ENCODE measurements at regions not wholly inside any gene's neighbourhood (a gene's known extent, or its start where the extent isn't known, plus 50 kb on each side); places are given as distances from the start of the nearest gene placed in this dataset.

DNA sequence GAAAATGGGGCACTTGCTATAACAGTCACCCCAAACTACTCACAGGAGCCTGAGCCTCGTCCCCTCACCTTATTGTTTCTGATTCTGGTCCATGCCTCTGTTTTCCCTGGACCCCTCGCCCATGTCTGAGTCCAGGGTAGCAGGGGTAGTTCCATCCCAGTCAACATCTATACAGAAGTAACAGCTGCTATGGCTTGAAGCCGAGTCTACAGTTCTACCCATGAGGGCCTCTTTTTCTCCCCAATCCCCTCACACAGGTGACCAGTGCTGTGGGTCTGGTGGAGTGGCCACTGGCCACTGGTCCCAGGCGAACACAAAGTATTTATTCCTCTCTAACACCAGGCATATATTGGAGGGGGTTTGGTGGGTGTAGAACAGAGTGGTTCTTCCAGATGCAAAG is 116.4 kb downstream of the ZNF280B start:
- H3K27ac ChIP-seq, result no peak overlapping the region
- H3K4me2 ChIP-seq, result no peak overlapping the region
- Mint-ChIP-seq H3K36me3 (no peaks in the 10 kb centered on the region), H3K27me3 (ENCODE audit: insufficient read depth, low read depth) (peaks cover 11% of the 10 kb centered on the region), H3K27ac (no peak overlapping the region), H3K4me3 (no peak overlapping the region), H3K4me1 (peaks cover 12% of the 10 kb centered on the region), H3K9me3 (peaks cover 21% of the 10 kb centered on the region)
- H3K36me3 ChIP-seq, result no peaks in the 10 kb centered on the region
- no peaks in the 10 kb centered on the region for H4K20me1 ChIP-seq (ENCODE audit: low read depth)
- no peak overlapping the region for H3K4me3 ChIP-seq
- H3K79me2 ChIP-seq (ENCODE audit: low read depth), result no peaks in the 10 kb centered on the region
- DNase-seq (ENCODE audit: low spot score), result no peak
- no peaks in the 10 kb centered on the region for H3K9me3 ChIP-seq (ENCODE audit: low read depth)
- TF ChIP-seq, protein P1, sequence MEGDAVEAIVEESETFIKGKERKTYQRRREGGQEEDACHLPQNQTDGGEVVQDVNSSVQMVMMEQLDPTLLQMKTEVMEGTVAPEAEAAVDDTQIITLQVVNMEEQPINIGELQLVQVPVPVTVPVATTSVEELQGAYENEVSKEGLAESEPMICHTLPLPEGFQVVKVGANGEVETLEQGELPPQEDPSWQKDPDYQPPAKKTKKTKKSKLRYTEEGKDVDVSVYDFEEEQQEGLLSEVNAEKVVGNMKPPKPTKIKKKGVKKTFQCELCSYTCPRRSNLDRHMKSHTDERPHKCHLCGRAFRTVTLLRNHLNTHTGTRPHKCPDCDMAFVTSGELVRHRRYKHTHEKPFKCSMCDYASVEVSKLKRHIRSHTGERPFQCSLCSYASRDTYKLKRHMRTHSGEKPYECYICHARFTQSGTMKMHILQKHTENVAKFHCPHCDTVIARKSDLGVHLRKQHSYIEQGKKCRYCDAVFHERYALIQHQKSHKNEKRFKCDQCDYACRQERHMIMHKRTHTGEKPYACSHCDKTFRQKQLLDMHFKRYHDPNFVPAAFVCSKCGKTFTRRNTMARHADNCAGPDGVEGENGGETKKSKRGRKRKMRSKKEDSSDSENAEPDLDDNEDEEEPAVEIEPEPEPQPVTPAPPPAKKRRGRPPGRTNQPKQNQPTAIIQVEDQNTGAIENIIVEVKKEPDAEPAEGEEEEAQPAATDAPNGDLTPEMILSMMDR (IDR thresholded peaks at IDR 0.05), result no peak
- TF ChIP-seq EZH2phosphoT487 (IDR thresholded peaks at IDR 0.05), result no peak
- TF ChIP-seq EZH2 (IDR thresholded peaks at IDR 0.05), result no peak
- no peaks in the 10 kb centered on the region for H3K4me1 ChIP-seq
- H3F3A ChIP-seq (ENCODE audit: low read depth), result no peaks in the 10 kb centered on the region
- H3K27me3 ChIP-seq, result peaks cover 100% of the 10 kb centered on the region
- H2AFZ ChIP-seq (replicated peaks), result no peak overlapping the region
- no peak overlapping the region for H3K9ac ChIP-seq

DNA sequence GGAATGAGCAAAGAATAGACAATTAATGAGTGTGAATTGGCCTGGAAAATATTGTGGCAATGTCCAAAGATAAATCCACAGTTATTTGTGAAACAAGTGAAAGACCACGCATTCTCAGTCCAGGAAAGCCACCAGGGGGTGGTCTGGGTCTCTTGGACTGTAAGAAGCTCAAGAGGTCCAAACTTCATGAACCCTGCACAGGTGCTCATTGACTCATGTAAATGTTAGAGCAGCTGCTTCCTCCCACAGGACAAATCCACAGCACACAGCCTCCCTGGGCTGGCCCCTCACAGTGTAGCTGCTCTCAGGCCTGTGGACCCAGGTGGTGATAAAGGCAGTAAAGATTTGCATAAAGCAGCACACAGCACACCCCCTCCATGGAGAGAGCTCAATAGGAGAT is 114.0 kb downstream of the ZNF280B start:
- Mint-ChIP-seq H3K4me3 (no peak overlapping the region), H3K27me3 (ENCODE audit: insufficient read depth, low read depth) (peaks cover 7% of the 10 kb centered on the region), H3K4me1 (peaks cover 22% of the 10 kb centered on the region), H3K9me3 (peaks cover 21% of the 10 kb centered on the region), H3K36me3 (no peaks in the 10 kb centered on the region), H3K27ac (no peak overlapping the region)
- Histone ChIP-seq H3K9ac (no peak overlapping the region), H3K4me3 (no peak overlapping the region), H3K4me2 (no peak overlapping the region), H3K36me3 (no peaks in the 10 kb centered on the region), H3K79me2 (ENCODE audit: low read depth) (no peaks in the 10 kb centered on the region), H3K4me1 (peaks cover 8% of the 10 kb centered on the region), H4K20me1 (ENCODE audit: low read depth) (no peaks in the 10 kb centered on the region), H3K9me3 (ENCODE audit: low read depth) (no peaks in the 10 kb centered on the region), H3F3A (ENCODE audit: low read depth) (peaks cover 7% of the 10 kb centered on the region), H2AFZ (replicated peaks) (no peak overlapping the region), H3K27ac (no peak overlapping the region), H3K27me3 (peaks cover 100% of the 10 kb centered on the region)
- TF ChIP-seq EZH2 (IDR thresholded peaks at IDR 0.05), result no peak
- TF ChIP-seq, protein P1 (IDR thresholded peaks at IDR 0.05), result no peak
- no peak for TF ChIP-seq EZH2phosphoT487 (IDR thresholded peaks at IDR 0.05)
- no peak for DNase-seq (ENCODE audit: low spot score)

DNA sequence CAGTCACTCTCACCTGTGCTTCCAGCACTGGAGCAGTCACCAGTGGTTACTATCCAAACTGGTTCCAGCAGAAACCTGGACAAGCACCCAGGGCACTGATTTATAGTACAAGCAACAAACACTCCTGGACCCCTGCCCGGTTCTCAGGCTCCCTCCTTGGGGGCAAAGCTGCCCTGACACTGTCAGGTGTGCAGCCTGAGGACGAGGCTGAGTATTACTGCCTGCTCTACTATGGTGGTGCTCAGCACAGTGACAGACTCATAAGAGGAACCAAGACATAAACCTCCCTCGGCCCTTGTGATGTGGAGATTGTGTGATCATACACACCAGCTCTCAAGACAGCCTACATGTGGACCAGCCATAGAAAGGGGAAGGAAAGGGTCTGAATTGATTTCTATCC is 113.3 kb downstream of the ZNF280B start:
- no peak overlapping the region for H3K4me3 ChIP-seq
- H3K36me3 ChIP-seq, result no peaks in the 10 kb centered on the region
- H3K9ac ChIP-seq, result no peak overlapping the region
- H3K9me3 Mint-ChIP-seq, result peaks cover 20% of the 10 kb centered on the region
- peaks cover 7% of the 10 kb centered on the region for H3K27me3 Mint-ChIP-seq (ENCODE audit: insufficient read depth, low read depth)
- peaks cover 100% of the 10 kb centered on the region for H3K27me3 ChIP-seq
- H3K4me3 Mint-ChIP-seq, result no peak overlapping the region
- H2AFZ ChIP-seq (replicated peaks), result no peak overlapping the region
- no peak overlapping the region for H3K27ac Mint-ChIP-seq
- no peak overlapping the region for H3K4me2 ChIP-seq
- no peaks in the 10 kb centered on the region for H3K79me2 ChIP-seq (ENCODE audit: low read depth)
- peaks cover 8% of the 10 kb centered on the region for H3K4me1 ChIP-seq
- no peaks in the 10 kb centered on the region for H3K9me3 ChIP-seq (ENCODE audit: low read depth)
- H3K4me1 Mint-ChIP-seq, result peaks cover 22% of the 10 kb centered on the region
- H3F3A ChIP-seq (ENCODE audit: low read depth), result peaks cover 7% of the 10 kb centered on the region
- H3K27ac ChIP-seq, result no peak overlapping the region
- DNase-seq (ENCODE audit: low spot score), result no peak
- no peaks in the 10 kb centered on the region for H4K20me1 ChIP-seq (ENCODE audit: low read depth)
- TF ChIP-seq, protein P1 (IDR thresholded peaks at IDR 0.05), result no peak
- TF ChIP-seq EZH2 (IDR thresholded peaks at IDR 0.05) (no peak), EZH2phosphoT487 (IDR thresholded peaks at IDR 0.05) (no peak)
- no peaks in the 10 kb centered on the region for H3K36me3 Mint-ChIP-seq

Data from neural progenitor cell (in vitro differentiated cells).